Pancreas (tissue), 10 donors: ENCODE measurements at regions not wholly inside any gene's neighbourhood (a gene's known extent, or its start where the extent isn't known, plus 50 kb on each side); places are given as distances from the start of the nearest gene placed in this dataset.

Experiments used
- ATAC-seq, 4 donors: fragments of 200-7000 bp; cut with Tn5 transposase; one replicate each; pipeline versions ENCODE4 v1.8.0 to v1.9.1; 2020; ENCODE audit warnings: mild to moderate bottlenecking in 4 of 4, moderate library complexity in 4 of 4
- DNase-seq, 6 donors: peaks; one replicate each; pipeline ENCODE4 v3.0.0-alpha.2; 2020
- FAIRE-seq: peaks from 2 replicates; lab custom pipeline; 2012; peaks lifted over from hg19 to GRCh38; lab: Jason Lieb, UNC
- H3K27ac ChIP-seq, 4 donors: fragments of 200-600 bp; sonication (generic); 1 replicate in 3 of 4; 2 replicates in 1 of 4; pipeline versions ENCODE4 v1.5.0 to v1.8.0; 2020
- H3K27me3 ChIP-seq, 4 donors: fragments of 200-600 bp; one replicate each; pipeline ENCODE4 v1.8.0; 2021
- H3K36me3 ChIP-seq, 3 donors: fragments of 200-600 bp; sonication (generic) in 1 of 3; one replicate each; pipeline versions ENCODE4 v1.5.0 to v1.8.0; 2020 to 2021
- H3K4me1 ChIP-seq, 3 donors: fragments of 200-600 bp; one replicate each; pipeline ENCODE4 v1.8.0; 2021
- H3K4me3 ChIP-seq, 4 donors: fragments of 200-600 bp; sonication (generic) in 2 of 4; one replicate each; pipeline versions ENCODE4 v1.5.0 to v1.8.0; 2020 to 2021
- H3K9me3 ChIP-seq, 4 donors: fragments of 200-600 bp; one replicate each; pipeline ENCODE4 v1.8.0; 2021
- WGBS, 2 donors: extraction: QIAGEN DNeasy Blood & Tissue Kit; methylation state at CpG; one replicate each; pipeline ENCODE4 v1.1.7; 2013; 5-methylcytosine and 5-hydroxymethylcytosine counted together
- intact Hi-C, 3 donors: fragments of 100-400 bp; cut with DNase I; formaldehyde crosslinking; loops; one replicate each; pipeline versions ENCODE4 v1.11.1 to v1.14.2; 2022
- TF ChIP-seq, protein P1 (sequence below), 4 donors: fragments of 200-600 bp; sonication (generic) in 3 of 4; IDR thresholded peaks; one replicate each; pipeline versions ENCODE4 v1.5.0 to v1.8.0; 2021; ENCODE audit warnings: antibody characterized with exemption in 4 of 4
- donor health status: healthy with polysubstance abuse.
- donor health status: DM: no; HTN: no; CAD: no; lungs with moderate emphysema.
- donor health status: DM: no; HTN: no; CAD: no.
- donor health status: control.
- donor health status: control.
- donor health status: Bipolar disorder and iron deficiency.
- donor health status: DM: yes; HTN: yes; CAD: no.
- donor health status: DM: no; HTN: no; CAD: no.
- donor health status: DM: no; HTN: no; CAD: no.
- donor health status: DM: yes; HTN: yes; CAD: no.

GRCh38 chr10:43902842-43903241, 254.2 kb upstream of the ZNF32 start:
- DNase-seq (no peak), ATAC-seq (no peak), FAIRE-seq (no peak)
- H3K27ac ChIP-seq: no peak overlapping the region
- H3K4me1 ChIP-seq: no peaks in the 10 kb centered on the region
- no peaks in the 10 kb centered on the region for H3K9me3 ChIP-seq
- TF ChIP-seq, protein P1, sequence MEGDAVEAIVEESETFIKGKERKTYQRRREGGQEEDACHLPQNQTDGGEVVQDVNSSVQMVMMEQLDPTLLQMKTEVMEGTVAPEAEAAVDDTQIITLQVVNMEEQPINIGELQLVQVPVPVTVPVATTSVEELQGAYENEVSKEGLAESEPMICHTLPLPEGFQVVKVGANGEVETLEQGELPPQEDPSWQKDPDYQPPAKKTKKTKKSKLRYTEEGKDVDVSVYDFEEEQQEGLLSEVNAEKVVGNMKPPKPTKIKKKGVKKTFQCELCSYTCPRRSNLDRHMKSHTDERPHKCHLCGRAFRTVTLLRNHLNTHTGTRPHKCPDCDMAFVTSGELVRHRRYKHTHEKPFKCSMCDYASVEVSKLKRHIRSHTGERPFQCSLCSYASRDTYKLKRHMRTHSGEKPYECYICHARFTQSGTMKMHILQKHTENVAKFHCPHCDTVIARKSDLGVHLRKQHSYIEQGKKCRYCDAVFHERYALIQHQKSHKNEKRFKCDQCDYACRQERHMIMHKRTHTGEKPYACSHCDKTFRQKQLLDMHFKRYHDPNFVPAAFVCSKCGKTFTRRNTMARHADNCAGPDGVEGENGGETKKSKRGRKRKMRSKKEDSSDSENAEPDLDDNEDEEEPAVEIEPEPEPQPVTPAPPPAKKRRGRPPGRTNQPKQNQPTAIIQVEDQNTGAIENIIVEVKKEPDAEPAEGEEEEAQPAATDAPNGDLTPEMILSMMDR (IDR thresholded peaks at IDR 0.05): no peak
- intact Hi-C loops: no loop called here
- H3K27me3 ChIP-seq: no peaks in the 10 kb centered on the region
- no peak overlapping the region for H3K4me3 ChIP-seq
- WGBS, 2 donors: 93 to 94% methylated on average over 4 of the region's 4 CpGs
- no peaks in the 10 kb centered on the region for H3K36me3 ChIP-seq

DNA sequence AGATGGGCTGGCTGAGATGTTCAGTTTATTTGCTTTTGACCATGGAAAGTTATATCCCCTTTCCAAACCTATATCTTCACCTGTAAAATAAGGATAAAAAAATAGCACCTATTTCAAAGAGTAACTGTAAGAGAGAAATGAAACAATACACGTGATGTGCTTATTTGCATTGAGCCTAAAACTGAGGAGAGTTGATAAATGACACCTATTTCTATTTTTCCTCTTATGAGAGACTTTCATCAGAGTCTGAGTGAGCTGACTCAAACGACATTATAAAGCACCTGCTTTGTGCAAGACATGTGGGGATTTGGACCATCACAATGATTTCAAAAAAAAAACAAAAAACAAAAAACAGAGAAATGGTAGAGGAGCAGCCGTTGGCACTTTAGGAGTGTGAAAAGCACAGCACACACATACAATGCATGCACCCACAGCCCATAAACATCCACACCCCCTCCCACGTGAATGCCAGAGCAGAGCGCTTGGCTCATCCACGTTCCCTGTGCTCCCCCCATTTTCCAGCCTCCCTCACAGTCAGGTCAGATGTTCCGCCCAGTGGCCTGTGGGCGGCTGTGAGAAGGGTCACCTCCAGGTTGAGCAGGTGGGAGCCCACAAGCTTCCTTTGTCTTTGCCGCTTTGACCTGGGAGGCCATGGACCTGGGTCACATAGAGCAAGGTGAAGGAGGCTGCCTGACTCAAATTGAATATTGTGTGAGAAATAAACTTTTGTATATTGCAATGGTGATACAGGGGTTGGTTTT, 253.2 kb upstream of the ZNF32 start:
- TF ChIP-seq, protein P1 (IDR thresholded peaks at IDR 0.05): no peak
- no peak for DNase-seq
- H3K27ac ChIP-seq: no peak overlapping the region
- no peaks in the 10 kb centered on the region for H3K4me1 ChIP-seq
- WGBS, 2 donors: 79 to 85% methylated on average over 9 of the region's 9 CpGs
- no peaks in the 10 kb centered on the region for H3K27me3 ChIP-seq
- no peak for ATAC-seq
- no peaks in the 10 kb centered on the region for H3K9me3 ChIP-seq
- FAIRE-seq: no peak
- no peaks in the 10 kb centered on the region for H3K36me3 ChIP-seq
- intact Hi-C loops: no loop called here
- no peak overlapping the region for H3K4me3 ChIP-seq

- DNase-seq (no peak), FAIRE-seq (no peak), ATAC-seq (no peak)
- Histone ChIP-seq H3K9me3 (no peaks in the 10 kb centered on the region), H3K36me3 (no peaks in the 10 kb centered on the region), H3K4me3 (no peak overlapping the region), H3K27ac (no peak overlapping the region), H3K27me3 (no peaks in the 10 kb centered on the region), H3K4me1 (no peaks in the 10 kb centered on the region)
- intact Hi-C loops: no loop called here
- TF ChIP-seq, protein P1 (IDR thresholded peaks at IDR 0.05): no peak
- 85 to 92% methylated on average over 3 of the region's 3 CpGs for WGBS, 2 donors
These were observed 252.6 kb upstream of the ZNF32 start for GRCh38 chr10:43901302-43901701.

DNA sequence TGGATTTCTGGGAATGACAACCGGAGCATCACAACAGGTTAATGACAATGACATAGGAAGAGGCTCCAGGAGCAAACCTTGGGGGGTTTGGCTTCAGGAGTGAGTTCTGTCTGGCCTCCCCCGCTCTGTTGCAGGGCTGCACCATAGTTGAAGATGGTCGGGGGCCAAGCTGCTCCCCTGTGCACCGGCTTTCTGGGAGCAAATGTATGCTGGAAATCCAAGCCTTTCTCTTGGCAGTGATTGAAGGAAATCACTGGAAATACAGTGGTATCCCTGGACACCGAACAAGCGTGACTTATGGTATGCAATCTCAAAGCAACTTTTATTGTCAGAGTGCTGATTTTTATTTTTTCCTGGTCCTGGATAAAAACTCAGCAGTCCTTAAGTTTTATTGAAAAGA, 251.9 kb upstream of the ZNF32 start:
- TF ChIP-seq, protein P1 (IDR thresholded peaks at IDR 0.05): no peak
- ATAC-seq: no peak
- H3K36me3 ChIP-seq: no peaks in the 10 kb centered on the region
- intact Hi-C loops: no loop called here
- no peaks in the 10 kb centered on the region for H3K4me1 ChIP-seq
- H3K9me3 ChIP-seq: no peaks in the 10 kb centered on the region
- no peak for FAIRE-seq
- H3K27me3 ChIP-seq: no peaks in the 10 kb centered on the region
- DNase-seq: no peak
- WGBS, 2 donors: 93 to 97% methylated on average over 6 of the region's 6 CpGs
- no peak overlapping the region for H3K4me3 ChIP-seq
- no peak overlapping the region for H3K27ac ChIP-seq

DNA sequence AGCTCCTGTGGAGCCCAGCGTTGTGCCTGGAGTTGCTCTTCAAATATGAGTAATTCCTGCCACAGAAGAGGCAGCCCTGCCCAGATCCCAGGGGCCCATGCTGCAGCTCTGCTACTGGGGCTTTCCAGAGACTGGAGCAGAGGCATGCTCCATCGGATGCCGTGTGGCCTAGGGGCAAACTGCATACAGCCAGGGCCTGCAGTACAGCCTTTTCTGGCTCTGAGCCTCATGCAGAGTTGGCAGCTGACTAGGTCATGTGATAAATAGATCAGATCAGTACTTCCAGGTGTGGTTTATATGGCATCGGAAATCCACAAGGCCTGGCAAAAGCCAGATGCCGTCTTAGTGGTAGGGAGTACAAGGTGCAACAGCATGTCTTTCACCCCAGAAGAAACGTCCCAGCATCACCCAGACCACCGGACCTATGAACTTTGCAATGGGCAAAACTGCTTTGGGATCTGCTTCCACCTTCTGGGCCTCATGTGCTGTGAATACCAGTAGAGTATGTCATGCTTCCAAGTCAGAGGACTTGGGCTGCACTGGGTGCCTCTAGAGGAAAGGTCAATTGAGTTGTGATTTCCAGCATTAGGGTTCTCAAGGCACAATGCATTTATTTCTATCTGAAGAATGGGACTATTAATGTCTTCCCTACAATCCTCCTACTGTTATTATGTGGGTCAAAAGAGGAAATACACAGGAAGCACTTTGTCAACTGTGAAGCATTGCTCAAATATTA, 250.7 kb upstream of the ZNF32 start:
- intact Hi-C loops: no loop called here
- Histone ChIP-seq H3K27me3 (no peaks in the 10 kb centered on the region), H3K9me3 (no peaks in the 10 kb centered on the region), H3K36me3 (no peaks in the 10 kb centered on the region), H3K27ac (no peak overlapping the region), H3K4me1 (no peaks in the 10 kb centered on the region), H3K4me3 (no peak overlapping the region)
- TF ChIP-seq, protein P1 (IDR thresholded peaks at IDR 0.05): no peak
- peak; percentile 37 to 77 (median 58) for ATAC-seq
- FAIRE-seq: no peak
- DNase-seq: peak in 3 of 6 donors; percentile 15 to 57 (median 49)
- 66% methylated on average over 7 of the region's 7 CpGs for WGBS, 2 donors
